GM23248 (cell line): ENCODE measurements at regions not wholly inside any gene's neighbourhood (a gene's known extent, or its start where the extent isn't known, plus 50 kb on each side); places are given as distances from the start of the nearest gene placed in this dataset.

Experiments
- EZH2 ChIP-seq: fragments of 200-600 bp; sonication (generic); IDR thresholded peaks from 2 replicates; pipeline ENCODE4 v1.6.1; 2018; ENCODE audit warnings: antibody characterized with exemption, mild to moderate bottlenecking; ENCODE audit not compliant: insufficient read depth, poor library complexity, severe bottlenecking
- EZH2phosphoT487 ChIP-seq: fragments of 200-600 bp; sonication (generic); IDR thresholded peaks from 2 replicates; pipeline ENCODE4 v1.6.1; 2018; ENCODE audit warnings: antibody characterized with exemption, moderate library complexity, mild to moderate bottlenecking, low read depth; ENCODE audit not compliant: insufficient read depth

GRCh38 chr11:104323841-104324240 is 159.9 kb upstream of the PDGFD start:
- TF ChIP-seq EZH2 (no peak), EZH2phosphoT487 (no peak)
